Activated CD4-positive, alpha-beta T cell treated with anti-CD3 and anti-CD28 coated beads, Interleukin-2, amount 50 U/mL, for 1 hour (primary cell): ENCODE measurements at regions not wholly inside any gene's neighbourhood (a gene's known extent, or its start where the extent isn't known, plus 50 kb on each side); places are given as distances from the start of the nearest gene placed in this dataset.
"Not testable (repeated sequence)": the region's sequence is repeated elsewhere in the genome, so short reads cannot be mapped to it uniquely, and the experiment has no call there.

Experiments
- DNase-seq: peaks from one replicate; pipeline ENCODE4 v3.0.0-alpha.2; 2020

DNA sequence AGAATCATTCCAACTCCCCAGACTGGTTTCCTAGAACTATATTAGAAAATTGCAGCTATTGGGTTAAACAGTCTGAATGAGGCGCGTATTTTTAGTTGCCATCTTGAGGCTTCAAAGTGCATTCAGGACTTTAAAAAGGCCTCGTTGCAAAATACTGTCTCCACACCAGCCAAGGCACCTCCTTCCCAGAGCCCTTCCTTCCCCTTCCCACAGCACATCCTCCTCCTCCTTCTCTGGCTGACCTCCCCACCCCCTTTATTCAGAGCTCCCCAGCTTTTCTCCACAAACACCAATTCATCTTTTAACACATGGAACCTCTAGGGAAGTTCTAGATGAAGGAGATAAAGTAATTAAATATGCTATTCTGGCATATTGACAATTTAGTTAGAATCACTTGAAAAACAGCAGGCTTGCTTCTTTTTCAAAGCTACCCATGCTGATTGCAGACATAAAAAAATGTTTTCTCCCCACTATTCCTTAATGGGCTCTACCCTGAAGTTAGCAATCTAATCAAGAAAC lies 90.3 kb downstream of the RTP5 start:
- DNase-seq, result no peak

DNA sequence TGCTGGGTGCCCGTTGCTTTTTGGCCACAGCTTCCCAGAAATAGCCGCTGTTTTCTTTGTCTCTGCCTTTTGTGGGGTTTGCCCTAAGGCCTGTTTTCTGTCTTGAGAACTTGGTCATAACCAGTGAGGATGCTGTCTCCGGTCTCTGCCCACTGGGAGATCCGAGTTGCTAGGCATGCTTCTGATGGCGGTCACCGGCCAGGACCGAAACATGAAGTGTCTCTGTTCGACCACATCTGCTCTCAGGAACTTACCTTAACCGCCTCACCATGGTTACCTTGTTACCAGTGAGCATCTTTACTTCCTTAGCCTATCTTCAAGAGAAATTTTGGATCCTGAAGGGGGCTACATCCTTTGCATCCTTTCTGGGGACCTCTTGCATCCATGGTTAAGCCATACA lies 91.9 kb downstream of the RTP5 start:
- no peak for DNase-seq

DNA sequence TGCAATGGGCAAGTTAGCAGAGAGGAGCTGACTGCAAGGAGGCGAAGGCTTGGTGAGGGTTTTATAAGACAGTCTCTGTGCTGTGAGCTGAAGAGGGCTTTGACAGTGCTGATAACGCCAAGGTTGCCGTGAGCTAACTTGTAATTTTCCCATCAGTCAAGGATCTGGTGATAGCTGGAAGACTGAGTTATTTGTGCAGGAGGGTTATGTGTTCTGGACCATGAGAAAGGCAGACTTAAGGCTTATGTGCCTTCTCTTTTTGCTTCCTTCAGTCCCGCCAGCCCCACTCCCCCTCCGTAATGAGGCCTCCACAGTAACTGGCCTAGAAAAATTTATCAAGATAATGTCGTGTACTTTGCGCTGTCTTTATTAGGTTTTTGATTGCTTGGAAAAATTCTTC lies 94.6 kb downstream of the RTP5 start:
- DNase-seq, result no peak

DNA sequence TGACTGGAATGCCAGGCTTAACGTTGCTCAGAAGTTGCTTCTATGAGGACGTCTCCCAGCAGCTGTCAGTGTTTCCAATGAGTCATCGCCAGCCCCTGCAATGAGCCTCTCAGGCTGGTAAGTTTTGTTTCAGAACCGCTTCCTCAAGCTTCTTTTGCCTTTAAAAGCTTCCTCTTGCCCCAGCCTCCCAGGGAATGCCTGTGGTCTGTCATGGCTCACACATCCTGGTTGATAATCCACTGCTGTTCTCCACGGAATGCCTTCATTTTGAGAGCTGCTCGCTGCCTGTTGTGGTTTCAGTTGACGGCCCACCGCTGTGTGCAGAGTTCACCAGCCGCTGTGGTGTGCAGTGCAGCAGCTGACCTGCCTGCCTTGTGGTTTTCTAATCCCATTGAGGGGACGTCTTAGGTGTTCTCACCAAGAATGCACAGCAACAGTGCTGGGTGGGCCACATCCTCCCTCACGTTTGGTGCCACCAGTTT lies 96.4 kb downstream of the RTP5 start:
- peak; percentile 56 for DNase-seq

DNA sequence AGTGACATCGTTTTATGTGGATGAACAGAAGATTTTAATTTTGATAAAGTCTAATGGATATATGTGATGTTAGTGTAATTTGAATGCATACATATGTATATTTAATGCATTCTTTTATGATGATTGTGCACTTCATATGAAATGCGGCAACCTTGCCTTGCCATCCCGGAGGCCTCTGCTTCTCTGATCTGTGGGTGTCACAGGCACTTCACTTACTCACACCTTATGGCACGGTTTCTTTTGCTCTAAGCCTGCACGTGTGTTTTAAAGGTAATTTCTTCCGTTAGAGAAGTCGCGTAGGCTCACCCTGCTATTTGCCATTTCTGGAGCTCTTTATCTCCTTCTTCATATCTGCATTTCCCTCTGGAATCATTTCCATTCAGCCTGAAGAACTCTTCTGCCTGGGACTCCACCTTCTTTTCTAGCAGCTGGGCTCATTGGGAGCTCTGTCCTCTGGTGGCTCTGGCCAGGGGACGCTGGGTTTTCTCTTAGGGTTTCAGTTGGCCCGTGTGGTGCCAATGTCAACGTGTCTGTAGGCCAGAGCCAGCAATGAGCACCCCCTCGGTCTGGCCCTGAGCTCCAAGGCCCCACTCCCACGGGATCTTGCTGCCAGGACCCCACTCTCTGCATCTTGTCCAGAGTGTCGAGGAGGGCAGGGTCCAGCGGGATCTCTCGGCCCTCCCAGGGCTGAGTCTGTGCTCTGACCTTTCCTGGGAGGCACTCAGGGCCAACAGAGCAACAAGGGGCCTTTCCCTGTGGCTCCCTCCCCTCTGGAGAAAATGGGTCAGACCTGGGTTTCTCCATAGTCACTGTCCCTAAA lies 97.3 kb downstream of the RTP5 start:
- DNase-seq, result no peak

DNA sequence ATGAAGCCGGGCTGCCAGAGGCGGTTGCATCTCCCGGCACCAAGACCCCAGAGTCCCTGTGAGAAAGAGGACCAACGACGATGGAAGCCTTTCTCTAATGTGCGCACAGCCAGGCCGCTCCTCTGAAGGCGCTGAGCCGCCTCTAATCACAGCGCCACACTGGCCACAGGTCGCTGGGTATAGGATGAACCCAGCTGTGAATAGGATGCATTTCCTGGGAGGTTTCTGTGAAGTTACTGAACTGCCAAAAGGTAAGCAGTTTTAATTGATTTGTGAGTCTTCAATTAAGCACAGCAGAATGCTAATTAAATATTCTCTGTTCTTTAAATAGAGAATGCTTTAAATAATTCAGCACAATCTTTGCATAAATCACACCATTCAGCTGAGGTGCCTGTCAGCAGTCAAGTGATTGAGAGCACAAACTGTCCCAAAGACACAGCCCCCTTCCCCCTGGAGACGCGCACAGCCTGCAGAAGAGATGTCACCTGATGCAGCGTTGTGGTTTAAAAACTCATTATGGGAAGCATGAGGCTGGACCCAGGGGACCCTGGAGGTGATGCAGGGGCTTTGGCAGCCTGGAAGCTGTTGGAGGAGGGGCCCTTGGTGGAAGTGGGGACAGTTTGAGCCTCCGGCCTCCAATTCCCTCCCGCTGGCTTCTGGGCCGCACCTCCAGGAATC lies 98.1 kb downstream of the RTP5 start:
- DNase-seq, result no peak

DNA sequence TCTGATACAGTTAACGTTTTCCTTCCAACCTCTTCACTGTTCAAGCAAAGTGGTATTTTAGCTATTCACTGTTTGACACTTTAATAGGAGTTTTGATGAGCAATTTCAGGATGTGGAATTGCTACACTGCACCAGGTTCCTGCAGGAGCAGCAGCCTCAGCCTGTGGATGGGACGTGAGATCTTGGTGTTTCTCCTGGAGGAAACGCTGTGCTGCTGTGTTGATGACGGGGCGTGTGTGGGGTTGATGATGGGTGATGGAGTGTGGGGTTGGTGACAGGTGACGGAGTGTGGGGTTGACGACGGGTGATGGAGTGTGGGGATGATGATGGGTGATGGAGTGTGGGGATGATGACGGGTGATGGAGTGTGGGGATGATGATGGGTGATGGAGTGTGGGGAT lies 98.9 kb downstream of the RTP5 start:
- no peak for DNase-seq

DNA sequence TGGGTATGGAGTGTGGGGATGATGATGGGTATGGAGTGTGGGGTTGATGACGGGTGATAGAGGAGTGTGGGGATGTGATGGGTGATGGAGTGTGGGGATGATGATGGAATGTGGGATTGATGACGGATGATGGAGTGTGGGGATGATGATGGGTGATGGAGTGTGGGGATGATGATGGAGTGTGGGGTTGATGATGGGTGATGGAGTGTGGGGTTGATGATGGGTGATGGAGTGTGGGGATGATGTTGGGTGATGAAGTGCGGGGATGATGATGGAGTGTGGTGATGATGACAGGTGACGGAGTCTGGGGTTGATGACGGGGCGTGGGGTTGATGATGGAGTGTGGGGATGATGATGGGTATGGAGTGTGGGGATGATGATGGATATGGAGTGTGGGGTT lies 99.7 kb downstream of the RTP5 start:
- DNase-seq, result not testable (repeated sequence)

DNA sequence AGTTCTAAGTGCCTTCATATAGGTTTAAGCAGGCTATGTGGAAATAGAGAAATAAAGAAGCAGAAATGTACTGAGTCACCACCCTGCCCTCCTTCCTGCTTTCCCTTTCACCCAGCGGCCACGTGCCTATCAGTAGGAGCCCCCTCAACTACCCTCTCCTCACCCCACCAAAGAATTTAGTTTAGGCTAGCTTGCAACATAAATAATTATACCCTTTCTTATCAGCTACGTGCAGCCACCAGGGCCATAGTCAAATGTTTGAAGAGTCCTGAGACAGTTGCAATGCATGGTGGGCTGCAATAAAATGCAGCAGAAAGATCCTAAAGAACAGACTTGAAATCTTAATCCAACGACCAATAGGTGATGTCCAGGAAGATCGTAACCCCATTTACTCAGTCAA lies 101.2 kb downstream of the RTP5 start:
- no peak for DNase-seq

DNA sequence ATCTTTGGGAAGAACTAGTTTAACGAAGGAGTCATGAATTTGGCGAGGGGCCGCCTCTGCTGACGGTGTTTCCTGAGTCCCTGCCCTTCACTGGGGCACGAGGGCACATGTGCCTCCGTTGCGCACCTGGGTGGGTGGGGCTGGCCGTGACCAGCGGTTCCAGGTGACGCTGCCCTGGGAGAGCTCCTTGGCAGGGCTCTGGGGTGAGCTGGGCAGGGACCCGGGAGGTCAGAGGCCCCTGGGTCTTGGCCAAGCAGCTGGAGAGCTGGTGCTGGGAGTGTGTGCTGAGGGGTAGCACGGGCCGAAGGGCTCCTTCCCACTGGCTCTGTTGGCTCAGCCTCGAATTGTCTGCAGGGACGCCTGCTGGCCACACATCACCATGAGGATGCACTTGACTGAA lies 104.6 kb downstream of the RTP5 start:
- no peak for DNase-seq

DNA sequence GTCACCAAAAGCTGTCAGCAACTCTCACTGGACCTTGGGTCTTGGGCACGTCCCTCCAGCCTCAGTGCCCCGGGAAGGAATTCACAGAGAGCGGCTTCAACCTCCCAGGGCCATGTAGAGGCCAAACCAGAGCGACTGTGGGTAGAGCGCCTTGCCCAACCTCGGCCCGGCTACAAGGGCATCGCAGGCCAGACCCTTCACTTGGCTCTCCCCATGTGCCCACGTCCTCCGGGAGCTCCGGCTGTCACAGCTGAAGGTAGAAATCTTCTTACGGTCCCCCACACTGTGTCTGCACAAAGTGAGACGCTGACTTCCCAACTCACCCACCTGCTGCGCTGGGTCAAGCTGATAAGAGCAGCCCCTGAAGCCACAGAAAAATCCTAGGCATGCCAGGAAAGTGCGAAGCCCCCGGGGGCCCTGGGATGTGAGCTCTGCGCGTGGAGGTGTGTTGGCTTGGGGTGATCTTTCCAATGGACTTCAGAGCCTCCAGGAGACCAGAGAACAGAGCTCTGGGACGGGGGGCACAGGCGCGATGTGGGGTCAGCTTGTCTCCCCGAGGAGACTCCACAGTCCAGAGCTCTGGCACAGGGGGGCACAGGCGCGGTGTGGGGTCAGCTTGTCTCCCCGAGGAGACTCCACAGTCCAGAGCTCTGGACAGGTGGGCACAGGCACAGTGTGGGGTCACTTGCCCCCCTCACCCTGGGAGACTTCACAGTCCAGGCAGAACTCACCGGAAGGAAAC lies 105.5 kb downstream of the RTP5 start:
- DNase-seq, result no peak

DNA sequence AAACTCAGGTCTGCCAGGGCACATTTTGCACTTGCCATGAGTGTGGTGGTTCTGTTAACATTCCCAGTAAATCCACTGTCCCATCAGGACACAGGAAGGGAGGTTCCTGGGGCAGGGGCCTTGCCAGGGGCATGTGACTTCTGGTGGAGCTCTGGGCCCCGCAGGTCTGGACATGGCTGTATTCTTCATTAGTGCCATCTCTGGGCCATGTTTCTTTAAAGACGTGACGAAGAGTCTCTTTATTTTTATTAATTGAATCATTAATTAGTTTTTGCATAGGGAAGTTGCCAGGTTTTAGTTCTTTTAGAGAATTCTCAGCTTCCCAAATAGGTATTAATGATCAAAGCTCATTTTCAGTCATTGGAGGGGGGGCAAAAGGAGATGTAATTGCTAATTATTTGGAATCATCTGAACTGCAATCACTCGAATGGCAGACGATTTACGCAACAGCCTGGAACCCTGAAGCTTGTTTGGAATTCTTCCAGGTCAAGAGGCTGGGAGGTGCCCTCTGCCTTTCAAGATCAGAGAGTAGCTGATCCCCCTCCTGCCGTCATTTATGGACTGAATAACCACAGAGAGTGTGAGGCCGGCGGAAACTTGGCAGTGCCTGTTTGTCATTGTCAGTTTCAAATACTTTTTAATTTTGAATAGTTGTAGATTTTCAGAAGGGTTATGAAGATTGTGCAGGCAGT lies 106.2 kb downstream of the RTP5 start:
- no peak for DNase-seq

DNA sequence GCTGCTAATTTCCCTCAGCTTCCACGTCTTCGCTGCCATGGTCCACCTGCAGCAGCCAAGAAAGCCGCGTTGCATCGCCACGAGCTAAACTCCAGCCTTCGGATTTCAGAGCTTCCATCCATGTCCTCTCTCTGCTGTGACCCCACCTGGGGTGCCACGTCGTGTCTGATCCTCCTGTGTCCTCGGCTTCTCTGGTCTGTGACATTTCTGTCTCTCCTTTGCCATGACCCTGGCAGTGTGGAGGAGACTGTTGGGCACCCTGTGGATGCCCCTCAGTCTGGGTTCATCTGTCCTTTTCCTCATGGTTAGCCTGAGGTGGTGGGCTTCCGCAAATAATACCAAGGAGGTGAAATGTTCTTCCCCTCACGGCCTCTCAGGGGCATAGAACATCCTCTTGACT lies 106.8 kb downstream of the RTP5 start:
- DNase-seq, result no peak

DNA sequence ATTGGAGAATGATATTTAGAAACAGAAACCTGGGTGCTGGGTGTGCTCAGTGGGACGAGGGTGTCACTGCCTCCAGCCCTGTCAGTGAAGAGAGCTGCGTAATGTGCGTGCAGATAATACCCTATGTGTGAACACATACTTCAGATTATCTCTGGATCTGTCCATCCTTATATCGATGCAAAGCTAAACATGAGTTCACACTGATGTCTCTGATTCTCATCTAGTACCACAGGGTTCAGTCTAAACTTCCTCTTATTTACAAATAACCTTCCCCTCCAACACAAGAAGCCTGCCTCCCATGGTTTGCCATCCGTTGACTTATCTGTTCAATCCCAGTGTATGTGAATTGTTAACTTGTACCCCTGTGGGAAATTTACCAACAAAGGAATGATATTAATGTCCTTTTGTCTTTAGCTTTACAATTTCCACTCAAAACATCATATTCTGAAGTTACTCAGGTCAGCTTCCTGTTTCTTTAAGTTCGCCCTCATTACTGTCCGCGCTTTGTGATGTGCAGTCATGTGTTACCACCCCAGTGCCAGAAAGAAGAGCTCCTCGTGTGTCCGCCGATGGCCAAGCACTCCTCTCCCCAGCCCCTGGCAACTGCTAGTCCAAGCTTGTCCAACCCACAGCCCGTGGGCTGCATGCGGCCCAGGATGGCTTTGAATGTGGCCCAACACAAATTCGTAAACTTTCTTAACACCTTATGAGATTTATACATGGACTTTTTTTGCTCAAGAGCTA lies 108.2 kb downstream of the RTP5 start:
- no peak for DNase-seq

DNA sequence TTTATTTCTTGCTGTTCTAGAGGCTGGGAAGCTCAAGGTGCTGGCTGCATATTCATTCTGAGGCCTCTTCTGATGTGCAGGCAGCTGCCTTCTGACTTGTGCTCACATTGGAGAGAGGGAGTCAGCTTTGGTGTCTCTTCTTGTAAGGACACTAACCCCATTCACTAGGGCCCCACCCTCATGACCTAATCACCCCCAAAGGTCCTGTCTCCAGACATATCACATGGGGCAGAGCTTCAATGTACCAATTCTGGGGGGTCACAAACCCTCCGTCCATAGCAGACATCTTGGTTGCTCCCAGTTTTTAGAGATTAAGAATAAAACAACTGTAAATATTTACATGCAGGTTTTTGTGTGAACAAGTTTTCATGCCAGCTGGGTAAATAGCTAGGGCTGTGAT lies 109.1 kb downstream of the RTP5 start:
- no peak for DNase-seq

DNA sequence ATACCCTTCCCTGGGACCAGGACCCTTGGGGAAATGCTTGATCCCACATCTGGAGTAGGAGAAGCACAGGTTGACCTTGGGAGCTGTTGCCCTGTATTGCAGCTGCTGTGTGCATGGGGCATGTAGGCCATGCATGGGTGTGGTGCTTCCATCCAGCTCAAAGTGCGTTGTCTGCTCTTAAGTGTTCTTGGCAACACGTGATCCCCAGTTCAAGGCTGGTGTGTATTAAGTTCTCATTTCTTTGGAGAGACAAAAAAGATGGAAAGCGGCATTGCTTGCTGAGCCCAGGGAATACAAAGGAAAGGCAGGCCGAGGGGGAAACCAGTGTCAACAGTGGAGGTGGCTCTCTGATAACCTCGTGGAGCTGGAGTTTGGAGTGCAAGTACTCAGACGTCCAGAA lies 110.7 kb downstream of the RTP5 start:
- DNase-seq, result no peak

DNA sequence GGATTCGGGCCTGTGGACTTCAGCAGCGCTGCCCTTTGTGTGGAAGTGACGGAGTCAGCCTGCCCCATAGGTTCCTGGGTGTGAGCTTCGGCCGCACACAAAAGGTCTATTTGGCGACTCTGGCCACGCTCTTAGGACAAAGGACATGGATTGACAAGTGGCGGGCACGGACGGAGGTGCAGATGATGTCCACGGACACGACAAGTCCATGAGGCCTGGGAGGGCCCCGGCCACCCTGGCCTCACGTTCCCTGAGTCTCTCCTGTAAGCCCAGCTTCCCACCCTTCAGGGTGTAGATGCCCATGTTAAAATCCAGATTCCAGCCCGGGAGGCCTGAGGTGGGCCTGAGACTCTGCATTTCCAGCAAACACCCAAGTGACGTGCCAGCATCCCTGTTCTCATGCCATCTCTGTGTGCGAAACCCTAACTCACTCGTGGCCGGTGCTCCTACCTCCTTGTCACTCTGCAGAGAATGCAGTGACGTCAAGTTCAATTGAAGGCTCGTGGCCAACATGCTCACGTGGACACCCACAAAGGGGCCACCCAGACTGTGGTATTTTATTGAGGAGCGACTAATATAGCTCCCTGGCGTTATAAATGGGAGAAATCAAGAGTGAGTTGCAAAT lies 111.7 kb downstream of the RTP5 start:
- no peak for DNase-seq

DNA sequence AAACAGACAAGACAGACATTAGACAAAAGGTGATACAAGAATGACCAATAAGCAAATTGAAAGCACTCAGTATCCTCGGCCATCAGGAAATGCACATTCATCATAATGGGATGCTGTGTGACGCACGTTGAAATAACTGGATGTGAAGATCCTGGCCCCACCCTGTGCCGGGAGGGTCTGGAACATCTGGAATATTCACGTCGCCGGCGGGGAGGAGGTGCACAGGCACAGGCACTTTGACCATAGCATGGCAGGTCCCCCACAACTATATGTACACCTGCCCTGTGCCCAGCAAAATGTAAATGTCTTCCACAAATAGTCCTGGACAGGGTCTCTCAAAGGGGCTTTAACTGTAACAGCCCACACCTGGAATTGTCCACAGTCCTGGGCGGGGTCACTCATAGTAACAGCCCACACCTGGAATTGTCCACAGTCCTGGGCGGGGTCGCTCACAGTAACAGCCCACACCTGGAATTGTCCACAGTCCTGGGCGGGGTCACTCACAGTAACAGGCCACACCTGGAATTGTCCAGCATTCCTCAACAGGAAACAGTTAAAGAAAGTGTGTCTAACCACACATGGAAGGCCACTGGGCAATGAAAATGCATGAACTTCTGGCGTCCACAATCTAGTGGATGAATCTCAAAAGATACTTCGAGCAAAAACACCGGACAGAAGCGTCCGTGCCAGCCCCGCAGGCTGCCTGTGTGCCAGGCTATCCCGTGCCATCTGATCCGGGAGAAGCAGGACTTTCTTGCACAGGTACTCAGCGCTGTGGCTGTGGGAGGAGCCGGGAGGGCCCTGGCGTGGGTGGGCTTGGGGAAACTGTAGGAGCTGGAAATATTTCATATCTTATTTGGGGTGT lies 113.4 kb downstream of the RTP5 start:
- DNase-seq, result no peak

DNA sequence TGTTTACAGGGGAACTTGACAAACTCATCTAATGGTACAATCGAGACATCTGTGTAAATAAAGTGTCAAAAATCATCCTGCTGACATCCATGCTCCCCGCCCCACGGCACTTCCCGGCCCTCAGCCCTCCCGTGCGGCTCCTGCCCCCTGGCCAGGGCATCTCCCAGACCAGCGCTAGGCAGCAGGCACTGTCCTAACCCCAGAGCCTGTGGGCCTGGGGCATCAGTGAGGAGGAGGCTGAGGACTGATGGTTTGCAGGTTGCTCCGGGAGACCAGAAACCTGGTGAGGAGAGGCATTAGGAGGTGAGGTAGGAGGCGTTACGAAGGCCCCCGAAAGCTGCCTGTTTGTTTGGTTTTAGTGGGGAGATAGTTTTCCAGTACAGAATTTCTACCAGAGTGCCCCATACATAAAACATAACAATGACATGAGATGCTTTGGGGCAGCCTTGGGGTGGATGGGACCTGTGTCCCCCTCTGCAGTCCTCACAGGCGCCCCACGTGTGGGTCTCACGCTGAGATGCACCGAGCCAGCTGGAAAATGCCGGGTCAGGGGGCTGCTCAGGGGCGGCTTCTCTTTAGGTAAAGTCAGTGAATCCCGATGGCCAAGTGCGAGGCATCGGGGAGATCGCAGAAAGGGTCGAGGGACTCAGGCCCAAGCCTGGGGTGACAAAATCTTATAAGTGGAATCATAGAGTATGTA lies 114.2 kb downstream of the RTP5 start:
- no peak for DNase-seq

DNA sequence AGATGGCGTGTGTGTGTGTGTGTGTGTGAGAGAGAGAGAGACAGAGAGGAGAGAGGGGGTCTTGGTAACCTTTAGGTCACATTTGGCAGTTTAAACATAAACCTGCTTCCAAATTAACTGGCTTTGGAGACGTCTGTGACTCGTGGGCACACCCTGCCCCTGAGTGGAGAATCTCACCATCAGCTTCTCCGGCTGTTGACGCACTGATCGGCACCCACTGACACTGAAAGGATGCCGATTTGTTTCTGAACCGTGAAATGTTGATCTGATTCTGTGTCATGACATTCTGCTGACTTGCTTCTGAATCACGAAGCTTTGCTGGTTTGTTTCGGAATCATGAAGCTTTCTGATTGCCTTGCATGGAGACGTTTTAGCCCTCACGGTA lies 114.7 kb downstream of the RTP5 start:
- DNase-seq, result no peak
